Stimulated activated naive B cell treated with anti-CD40 and anti-IgM and Interleukin-4, amounts not matched to agents 10 μg/mL and 1 μg/mL and 100 μg/mL, for 72 hours (primary cell): ENCODE measurements at regions not wholly inside any gene's neighbourhood (a gene's known extent, or its start where the extent isn't known, plus 50 kb on each side); places are given as distances from the start of the nearest gene placed in this dataset.

ENCODE experiments used
- ATAC-seq, 2 donors: fragments of 150-1000 bp; cut with Tn5 transposase; replicated peaks; 2 replicates each; pipeline ENCODE4 v1.10.0; 2021; ENCODE audit warnings: moderate library complexity in 1 of 2
- DNase-seq: peaks from one replicate; pipeline ENCODE4 v3.0.0; 2021
- H3K27ac Mint-ChIP-seq: one replicate; pipeline ENCODE4 v1.8.0; 2022; ENCODE audit warnings: mild to moderate bottlenecking, mixed read lengths
- H3K27me3 Mint-ChIP-seq, 2 donors: one replicate each; pipeline ENCODE4 v1.8.0; 2022; ENCODE audit warnings: mixed read lengths in 2 of 2
- H3K36me3 Mint-ChIP-seq, 2 donors: one replicate each; pipeline ENCODE4 v1.8.0; 2022; ENCODE audit warnings: mixed read lengths in 2 of 2, mild to moderate bottlenecking in 1 of 2
- H3K4me1 Mint-ChIP-seq, 2 donors: one replicate each; pipeline ENCODE4 v1.8.0; 2022; ENCODE audit warnings: mixed read lengths in 2 of 2, mild to moderate bottlenecking in 1 of 2
- H3K4me3 Mint-ChIP-seq, 2 donors: one replicate each; pipeline ENCODE4 v1.8.0; 2022; ENCODE audit warnings: mild to moderate bottlenecking in 2 of 2, mixed read lengths in 2 of 2, moderate library complexity in 1 of 2
- H3K9me3 Mint-ChIP-seq, 2 donors: one replicate each; pipeline ENCODE4 v1.8.0; 2022; ENCODE audit warnings: mixed read lengths in 2 of 2, mild to moderate bottlenecking in 1 of 2

DNA sequence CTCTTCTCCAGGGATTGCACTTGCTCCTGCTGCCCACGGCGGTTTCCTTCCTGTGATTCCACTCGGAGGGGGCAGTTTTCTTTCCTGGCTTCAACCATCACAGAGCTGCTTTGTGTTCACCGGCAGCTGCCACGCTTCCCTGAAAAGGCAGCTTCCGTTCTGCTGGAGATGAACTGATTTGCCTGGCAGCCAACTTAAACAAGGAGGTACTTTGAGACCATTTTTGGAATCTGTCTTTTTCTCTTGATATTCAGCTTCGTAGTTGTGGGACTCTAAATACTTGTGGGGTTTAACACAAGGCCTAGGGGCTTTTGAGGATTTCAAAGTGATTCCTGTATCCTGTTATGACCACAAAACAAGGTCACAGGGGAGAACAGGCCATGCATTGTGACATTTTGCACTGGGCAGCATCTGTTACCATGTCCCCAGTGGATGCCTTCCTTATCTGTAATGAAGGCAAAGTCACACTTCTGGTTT, 192.0 kb downstream of the MTRR start:
- H3K27ac Mint-ChIP-seq: no peak overlapping the region
- H3K36me3 Mint-ChIP-seq: no peaks in the 10 kb centered on the region
- H3K4me3 Mint-ChIP-seq: no peak overlapping the region
- ATAC-seq (peak; percentile 29 to 56), DNase-seq (no peak)
- peaks cover 0 to 1% of the 10 kb centered on the region in 2 donors for H3K9me3 Mint-ChIP-seq
- peaks cover 0 to 4% of the 10 kb centered on the region in 2 donors for H3K4me1 Mint-ChIP-seq
- H3K27me3 Mint-ChIP-seq: peaks cover 6 to 7% of the 10 kb centered on the region in 2 donors

DNA sequence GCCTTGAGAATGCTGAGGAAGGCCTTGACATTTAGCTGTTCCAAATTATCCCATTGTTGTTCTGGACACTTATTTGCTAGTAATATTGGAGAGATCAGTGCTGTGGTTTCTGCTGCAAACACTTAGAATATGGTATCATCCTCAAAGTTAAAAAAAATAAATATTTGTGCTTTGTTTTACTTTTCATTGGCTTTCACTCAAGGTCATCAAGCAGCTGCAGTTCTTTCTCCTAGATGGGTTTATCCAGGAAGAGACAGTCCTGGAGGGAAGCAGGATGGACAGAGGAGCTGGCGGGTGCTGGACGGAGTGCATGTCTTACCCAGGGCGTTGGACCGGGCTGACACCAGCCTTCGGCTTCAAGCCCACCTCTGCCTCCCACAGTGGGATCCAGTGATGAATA, 193.6 kb downstream of the MTRR start:
- no peak overlapping the region for H3K4me3 Mint-ChIP-seq
- peaks cover 0 to 1% of the 10 kb centered on the region in 2 donors for H3K9me3 Mint-ChIP-seq
- H3K27ac Mint-ChIP-seq: no peak overlapping the region
- DNase-seq (no peak), ATAC-seq (no peak)
- H3K36me3 Mint-ChIP-seq: no peaks in the 10 kb centered on the region
- peaks cover 0 to 4% of the 10 kb centered on the region in 2 donors for H3K4me1 Mint-ChIP-seq
- peaks cover 6 to 7% of the 10 kb centered on the region in 2 donors for H3K27me3 Mint-ChIP-seq

GRCh38 chr5:8068078-8068477, 199.1 kb downstream of the MTRR start:
- Mint-ChIP-seq H3K4me1 (no peaks in the 10 kb centered on the region), H3K4me3 (no peak overlapping the region), H3K36me3 (no peaks in the 10 kb centered on the region), H3K27me3 (peaks cover 0 to 7% of the 10 kb centered on the region in 2 donors), H3K27ac (no peak overlapping the region), H3K9me3 (no peaks in the 10 kb centered on the region)
- DNase-seq (no peak), ATAC-seq (no peak)

DNA sequence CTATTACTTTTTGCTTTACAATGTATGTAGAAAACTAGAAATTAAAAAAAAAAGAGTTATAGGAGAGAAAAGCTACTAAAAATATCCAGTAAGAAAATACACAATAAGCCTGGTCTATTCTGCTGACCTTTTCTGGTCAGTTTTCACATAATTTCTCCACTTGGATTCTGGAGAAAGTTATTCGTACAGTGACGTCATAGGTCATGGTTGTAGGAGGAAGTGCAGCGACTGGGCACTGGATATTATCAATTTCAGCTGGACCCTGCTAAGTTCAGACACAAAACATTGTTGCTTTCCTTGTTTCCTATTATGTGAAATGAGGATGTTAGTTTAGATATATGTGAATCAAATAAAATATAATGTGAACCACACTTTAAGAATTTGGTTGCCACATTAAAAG, 201.2 kb downstream of the MTRR start:
- ATAC-seq (no peak), DNase-seq (no peak)
- peaks cover 0 to under 1% of the 10 kb centered on the region in 2 donors for H3K27me3 Mint-ChIP-seq
- H3K9me3 Mint-ChIP-seq: no peaks in the 10 kb centered on the region
- no peaks in the 10 kb centered on the region for H3K36me3 Mint-ChIP-seq
- no peak overlapping the region for H3K4me3 Mint-ChIP-seq
- H3K4me1 Mint-ChIP-seq: no peaks in the 10 kb centered on the region
- no peak overlapping the region for H3K27ac Mint-ChIP-seq

DNA sequence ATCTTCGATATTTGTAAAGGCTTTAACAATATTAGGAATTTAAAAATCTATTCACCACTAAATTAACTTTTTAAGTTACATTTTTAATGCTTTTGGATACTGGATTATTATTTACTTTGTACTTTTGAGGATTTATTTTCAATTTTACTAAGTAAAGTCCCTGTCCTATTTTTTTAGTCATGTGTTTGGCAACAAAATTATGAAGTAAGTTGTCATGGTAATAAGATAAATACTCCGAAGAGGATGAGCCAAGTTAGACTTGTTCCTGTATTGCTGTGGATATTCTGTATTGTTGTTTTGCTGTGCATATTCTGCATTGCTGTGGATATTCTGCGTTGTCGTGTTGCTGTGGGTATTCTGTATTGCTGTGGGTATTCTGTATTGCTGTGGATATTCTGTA, 210.1 kb downstream of the MTRR start:
- no peak overlapping the region for H3K4me3 Mint-ChIP-seq
- H3K36me3 Mint-ChIP-seq: no peaks in the 10 kb centered on the region
- DNase-seq (no peak), ATAC-seq (no peak)
- no peak overlapping the region for H3K27ac Mint-ChIP-seq
- H3K27me3 Mint-ChIP-seq: peaks cover 0 to 6% of the 10 kb centered on the region in 2 donors
- peaks cover 0 to 2% of the 10 kb centered on the region in 2 donors for H3K4me1 Mint-ChIP-seq
- H3K9me3 Mint-ChIP-seq: no peaks in the 10 kb centered on the region

GRCh38 chr5:8081179-8081578, 212.2 kb downstream of the MTRR start:
- Mint-ChIP-seq H3K4me1 (peaks cover 0 to 2% of the 10 kb centered on the region in 2 donors), H3K27ac (peak overlapping the region; percentile 3), H3K27me3 (peaks cover 0 to 6% of the 10 kb centered on the region in 2 donors), H3K4me3 (no peak overlapping the region), H3K36me3 (no peaks in the 10 kb centered on the region), H3K9me3 (no peaks in the 10 kb centered on the region)
- DNase-seq (no peak), ATAC-seq (no peak)

GRCh38 chr5:8093669-8094068, 224.7 kb downstream of the MTRR start:
- no peak overlapping the region for H3K4me3 Mint-ChIP-seq

DNA sequence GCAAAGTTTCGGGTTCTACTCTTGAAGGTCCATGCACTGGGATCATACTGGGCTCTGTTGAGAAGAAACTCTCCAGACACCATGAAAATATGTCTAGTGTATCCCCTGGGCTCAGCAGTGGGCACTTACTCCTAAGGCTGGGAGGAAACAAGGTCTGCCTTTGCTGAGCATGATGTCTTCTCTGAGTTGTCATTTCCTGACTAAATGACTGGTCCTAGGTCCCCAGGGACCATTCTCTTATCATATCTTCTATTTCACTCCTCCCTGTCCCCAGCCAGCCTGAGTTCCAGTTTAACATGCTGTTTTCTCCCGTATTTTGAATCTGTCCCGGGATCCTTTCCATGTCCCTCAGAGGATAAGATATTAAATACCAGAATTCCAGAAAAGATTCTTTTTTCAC, 225.4 kb downstream of the MTRR start:
- H3K9me3 Mint-ChIP-seq: peaks cover 7 to 8% of the 10 kb centered on the region in 2 donors
- no peaks in the 10 kb centered on the region for H3K4me1 Mint-ChIP-seq
- H3K36me3 Mint-ChIP-seq: no peaks in the 10 kb centered on the region
- no peaks in the 10 kb centered on the region for H3K27me3 Mint-ChIP-seq
- no peak overlapping the region for H3K27ac Mint-ChIP-seq
- no peak for DNase-seq
- no peak overlapping the region for H3K4me3 Mint-ChIP-seq
- peak; percentile 44 to 73 for ATAC-seq

More at GRCh38 chr5:8093669-8094068, 224.7 kb downstream of the MTRR start:
- Mint-ChIP-seq H3K27me3 (no peaks in the 10 kb centered on the region), H3K27ac (no peak overlapping the region), H3K4me1 (no peaks in the 10 kb centered on the region), H3K9me3 (peaks cover 7 to 8% of the 10 kb centered on the region in 2 donors), H3K36me3 (no peaks in the 10 kb centered on the region)
- ATAC-seq: no peak
- DNase-seq: no peak

- Mint-ChIP-seq H3K9me3 (peaks cover under 1 to 2% of the 10 kb centered on the region in 2 donors), H3K36me3 (no peaks in the 10 kb centered on the region), H3K27me3 (no peaks in the 10 kb centered on the region), H3K4me3 (no peak overlapping the region), H3K4me1 (no peaks in the 10 kb centered on the region), H3K27ac (no peak overlapping the region)
- ATAC-seq (no peak), DNase-seq (no peak)
Measured at GRCh38 chr5:8097146-8097545, 228.2 kb downstream of the MTRR start.

DNA sequence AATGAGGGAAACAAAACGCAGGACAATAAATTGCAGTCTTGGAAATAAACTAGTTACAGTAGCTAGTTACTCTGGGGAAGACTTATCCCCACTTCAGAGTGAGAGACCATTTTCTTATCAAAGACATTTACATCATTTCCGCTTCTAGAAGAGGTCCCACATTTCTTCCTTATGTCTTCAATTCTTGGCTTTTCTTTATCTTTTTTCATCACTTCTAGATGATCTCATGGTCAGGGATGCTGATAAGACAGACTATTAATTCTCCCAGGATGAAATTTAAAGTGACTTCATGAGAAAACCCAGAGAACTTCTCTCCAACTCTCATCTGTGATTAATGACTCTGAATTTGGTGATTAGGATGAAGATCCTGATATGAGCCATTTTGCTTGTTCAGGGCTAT, 229.1 kb downstream of the MTRR start:
- Mint-ChIP-seq H3K4me3 (no peak overlapping the region), H3K27ac (no peak overlapping the region), H3K27me3 (no peaks in the 10 kb centered on the region), H3K9me3 (peaks cover 0 to 2% of the 10 kb centered on the region in 2 donors), H3K36me3 (no peaks in the 10 kb centered on the region), H3K4me1 (no peaks in the 10 kb centered on the region)
- no peak for DNase-seq
- ATAC-seq: no peak

- Mint-ChIP-seq H3K36me3 (no peaks in the 10 kb centered on the region), H3K9me3 (peaks cover 0 to 2% of the 10 kb centered on the region in 2 donors), H3K27ac (no peak overlapping the region), H3K27me3 (no peaks in the 10 kb centered on the region), H3K4me3 (no peak overlapping the region), H3K4me1 (no peaks in the 10 kb centered on the region)
- ATAC-seq (no peak), DNase-seq (no peak)
Measured at GRCh38 chr5:8102714-8103113, 233.8 kb downstream of the MTRR start.

- Mint-ChIP-seq H3K36me3 (no peaks in the 10 kb centered on the region), H3K4me1 (no peaks in the 10 kb centered on the region), H3K4me3 (no peak overlapping the region), H3K9me3 (no peaks in the 10 kb centered on the region), H3K27me3 (no peaks in the 10 kb centered on the region), H3K27ac (no peak overlapping the region)
- DNase-seq (no peak), ATAC-seq (no peak)
Measured at GRCh38 chr5:8114597-8115266, 245.8 kb downstream of the MTRR start.

DNA sequence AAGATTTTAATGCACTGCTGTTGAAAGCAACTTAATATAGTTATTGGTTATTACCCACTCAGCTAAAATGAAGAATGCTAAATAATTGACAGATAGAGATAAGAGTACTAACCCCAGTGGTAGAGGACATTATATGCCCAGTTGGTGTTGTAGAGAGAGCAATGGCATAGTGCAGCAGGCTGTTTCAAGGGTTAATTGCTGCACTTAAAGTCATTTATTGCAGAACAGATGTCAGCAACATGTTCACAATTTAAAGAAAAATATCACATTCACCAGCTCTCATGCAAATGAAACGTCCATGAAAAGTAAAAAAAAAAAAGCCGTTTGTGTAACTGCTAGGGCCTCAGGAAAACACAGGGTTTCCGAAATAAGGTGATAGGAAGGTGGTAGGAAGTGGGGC, 254.6 kb downstream of the MTRR start:
- H3K9me3 Mint-ChIP-seq: peaks cover 0 to 3% of the 10 kb centered on the region in 2 donors
- no peak overlapping the region for H3K4me3 Mint-ChIP-seq
- H3K4me1 Mint-ChIP-seq: no peaks in the 10 kb centered on the region
- no peak overlapping the region for H3K27ac Mint-ChIP-seq
- no peak for DNase-seq
- no peaks in the 10 kb centered on the region for H3K36me3 Mint-ChIP-seq
- no peak for ATAC-seq
- H3K27me3 Mint-ChIP-seq: no peaks in the 10 kb centered on the region

- Mint-ChIP-seq H3K4me3 (no peak overlapping the region), H3K27me3 (no peaks in the 10 kb centered on the region), H3K4me1 (peaks cover 5 to 7% of the 10 kb centered on the region in 2 donors), H3K36me3 (no peaks in the 10 kb centered on the region), H3K9me3 (no peaks in the 10 kb centered on the region), H3K27ac (no peak overlapping the region)
- ATAC-seq: no peak
- no peak for DNase-seq
Measured at GRCh38 chr5:8134609-8135008, 265.7 kb downstream of the MTRR start.

DNA sequence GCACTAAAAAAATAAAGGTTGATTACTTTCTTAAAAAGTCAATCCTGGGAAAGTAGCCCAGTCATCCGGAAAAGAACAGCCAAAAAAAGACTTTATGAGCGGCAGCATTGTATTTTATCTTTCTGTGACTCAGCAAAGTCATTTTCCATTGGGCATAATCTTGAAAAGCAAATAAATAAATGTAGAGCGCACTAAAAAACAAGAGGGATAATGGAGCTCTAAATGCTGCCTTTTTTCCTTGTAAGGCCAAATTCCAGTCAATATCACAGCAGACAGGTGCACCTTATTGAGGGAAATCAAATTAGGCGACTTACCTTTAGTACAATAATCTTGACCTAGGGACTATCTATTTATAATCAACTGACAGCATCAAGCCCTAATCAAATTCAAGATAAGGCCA, 266.8 kb downstream of the MTRR start:
- ATAC-seq (no peak), DNase-seq (no peak)
- no peaks in the 10 kb centered on the region for H3K36me3 Mint-ChIP-seq
- no peak overlapping the region for H3K4me3 Mint-ChIP-seq
- no peak overlapping the region for H3K27ac Mint-ChIP-seq
- H3K27me3 Mint-ChIP-seq: no peaks in the 10 kb centered on the region
- H3K4me1 Mint-ChIP-seq: peaks cover 5 to 7% of the 10 kb centered on the region in 2 donors
- no peaks in the 10 kb centered on the region for H3K9me3 Mint-ChIP-seq
